ENCODE measurements at regions not wholly inside any gene's neighbourhood (a gene's known extent, or its start where the extent isn't known, plus 50 kb on each side); places are given as distances from the start of the nearest gene placed in this dataset.

- H3K4me3 ChIP-seq (ENCODE audit: low read length): no peak overlapping the region
- no peak for DNase-seq (ENCODE audit: low read depth)
Observed at GRCh38 chr1:96643519-96643918, 78.1 kb upstream of the PTBP2 start.

DNA sequence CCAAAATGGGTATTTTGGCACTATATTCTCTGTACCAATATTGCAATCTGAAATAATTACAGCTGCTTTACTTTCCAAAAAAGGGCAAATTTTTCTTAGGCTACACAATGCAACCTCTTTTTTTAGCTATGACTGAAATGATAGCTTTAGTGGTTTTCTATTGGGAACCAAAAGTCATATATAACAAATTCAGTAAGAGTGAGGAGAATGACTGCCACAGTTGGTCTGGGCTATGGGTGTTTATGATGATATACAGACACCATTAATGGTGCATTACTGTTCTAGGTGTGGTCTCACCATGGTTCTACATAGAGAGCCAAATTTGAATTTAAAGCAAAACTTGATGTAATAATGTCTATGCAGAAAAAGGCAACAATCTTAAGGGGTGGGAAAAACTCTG is 72.3 kb upstream of the PTBP2 start:
- TF ChIP-seq CTCF (conservative IDR thresholded peaks at IDR 0.05; ENCODE audit: low read depth, low read length): no peak
- no peak for DNase-seq (ENCODE audit: low read depth)
- no peak overlapping the region for H3K4me3 ChIP-seq (ENCODE audit: low read length)

More at GRCh38 chr1:96643519-96643918, 78.1 kb upstream of the PTBP2 start:
- TF ChIP-seq CTCF (conservative IDR thresholded peaks at IDR 0.05; ENCODE audit: low read depth, low read length): no peak

DNA sequence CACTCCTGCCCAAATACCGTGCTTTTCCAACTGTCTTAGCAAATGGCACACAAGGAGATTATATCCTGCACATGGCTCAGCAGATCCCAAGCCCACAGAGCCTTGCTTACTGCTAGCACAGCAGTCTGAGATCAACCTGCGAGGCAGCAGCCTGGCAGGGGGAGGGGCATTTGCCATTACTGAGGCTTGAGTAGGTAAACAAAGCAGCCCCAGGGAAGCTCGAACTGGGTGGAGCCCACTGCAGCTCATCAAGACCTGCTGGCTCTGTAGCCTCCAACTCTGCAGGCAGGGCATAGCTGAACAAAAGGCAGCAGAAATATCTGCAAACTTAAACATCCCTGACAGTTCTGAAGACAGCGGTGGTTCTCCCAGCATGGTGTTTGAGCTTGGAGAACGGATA is 70.1 kb upstream of the PTBP2 start:
- H3K4me3 ChIP-seq (ENCODE audit: low read length): no peak overlapping the region
- no peak for TF ChIP-seq CTCF (conservative IDR thresholded peaks at IDR 0.05; ENCODE audit: low read depth, low read length)
- DNase-seq (ENCODE audit: low read depth): no peak

DNA sequence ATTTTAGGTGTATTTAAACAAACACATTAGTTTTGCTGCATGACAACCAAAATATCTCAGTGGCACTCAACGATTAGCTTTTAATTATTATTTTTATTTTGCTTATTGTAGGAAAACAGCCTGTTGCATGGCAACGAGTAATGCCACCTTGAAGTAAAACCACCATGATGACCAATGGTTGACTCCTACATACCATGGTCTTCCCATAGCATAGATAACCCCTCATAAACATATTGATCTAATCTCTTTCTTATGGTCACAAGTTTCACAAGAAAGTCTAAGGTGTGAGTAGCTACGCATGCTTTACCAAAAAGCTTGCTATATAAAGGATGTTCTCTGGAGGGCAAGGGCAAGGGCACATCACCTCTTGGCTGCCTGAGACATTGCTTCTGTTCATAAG is 61.5 kb upstream of the PTBP2 start:
- no peak for DNase-seq (ENCODE audit: low read depth)
- no peak for TF ChIP-seq CTCF (conservative IDR thresholded peaks at IDR 0.05; ENCODE audit: low read depth, low read length)

GRCh38 chr1:96660503-96660902 is 61.1 kb upstream of the PTBP2 start:
- no peak for TF ChIP-seq CTCF (conservative IDR thresholded peaks at IDR 0.05; ENCODE audit: low read depth, low read length)
- H3K4me3 ChIP-seq (ENCODE audit: low read length): no peak overlapping the region
- DNase-seq (ENCODE audit: low read depth): no peak

More for the DNA sequence above, 61.5 kb upstream of the PTBP2 start:
- no peak overlapping the region for H3K4me3 ChIP-seq (ENCODE audit: low read length)
